Hippocampal formation (tissue), 2 donors: ENCODE measurements at regions not wholly inside any gene's neighbourhood (a gene's known extent, or its start where the extent isn't known, plus 50 kb on each side); places are given as distances from the start of the nearest gene placed in this dataset.

Experiments
- DNase-seq, 2 donors: peaks; one replicate each; lab custom pipeline; 2025; lab: John Stamatoyannopoulos, UW

DNA sequence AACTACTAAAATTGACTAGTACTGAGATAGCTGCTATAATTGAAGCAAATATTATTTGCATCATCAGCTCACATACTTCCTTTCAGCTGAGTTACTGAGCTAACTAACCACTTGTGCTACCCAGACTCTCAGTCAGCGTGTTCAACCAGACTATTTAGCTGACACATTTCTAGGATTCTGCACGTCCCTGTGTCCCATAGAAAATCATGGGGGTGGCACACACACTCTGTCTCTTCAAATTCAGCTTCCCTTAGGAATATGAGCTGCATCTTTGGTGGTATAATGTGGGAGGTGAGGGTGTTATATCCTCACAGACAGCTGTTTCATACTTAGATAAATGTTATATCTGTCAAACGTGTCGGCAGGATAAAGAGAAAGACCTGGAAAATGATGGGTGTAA, 424.0 kb downstream of the CDH2 start:
- no peak for DNase-seq

DNA sequence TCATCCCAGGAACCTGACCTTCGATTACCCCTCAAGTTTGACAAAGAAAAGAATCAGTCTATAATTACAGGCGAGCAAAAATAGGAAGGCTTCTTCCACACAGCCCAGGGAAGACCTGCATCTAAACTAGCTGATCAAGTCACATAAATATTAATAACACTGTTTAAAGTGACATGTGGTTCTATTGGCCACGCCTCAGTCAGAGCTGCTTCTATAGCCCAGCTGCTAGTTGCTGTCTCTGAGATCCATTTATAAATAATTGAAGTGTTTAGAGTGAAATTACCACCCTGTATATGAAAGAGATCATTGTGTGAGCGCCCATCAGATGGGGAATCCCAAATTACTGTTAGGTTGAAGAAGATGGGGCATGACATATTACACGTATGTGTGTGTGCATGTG, 426.0 kb downstream of the CDH2 start:
- no peak for DNase-seq

DNA sequence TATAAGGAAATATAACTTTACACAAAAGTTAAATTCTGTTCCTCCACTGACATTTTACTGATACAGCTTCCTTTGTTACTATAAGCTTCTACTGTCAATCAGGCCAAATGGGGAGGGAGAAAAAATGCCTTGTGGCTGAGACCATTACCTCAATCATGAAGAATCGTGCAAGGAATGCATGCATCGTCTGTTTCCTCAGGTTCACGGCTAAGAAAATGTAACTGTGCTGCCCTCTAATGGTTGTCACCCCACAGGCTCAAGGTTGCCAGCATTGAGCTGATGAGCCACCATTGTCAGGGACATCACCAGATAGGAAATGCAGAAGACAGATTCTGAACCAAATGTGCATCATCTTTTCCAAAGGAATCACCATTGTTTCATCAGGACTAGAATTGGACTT, 426.9 kb downstream of the CDH2 start:
- DNase-seq = peak in 1 of 2 donors; percentile 14

DNA sequence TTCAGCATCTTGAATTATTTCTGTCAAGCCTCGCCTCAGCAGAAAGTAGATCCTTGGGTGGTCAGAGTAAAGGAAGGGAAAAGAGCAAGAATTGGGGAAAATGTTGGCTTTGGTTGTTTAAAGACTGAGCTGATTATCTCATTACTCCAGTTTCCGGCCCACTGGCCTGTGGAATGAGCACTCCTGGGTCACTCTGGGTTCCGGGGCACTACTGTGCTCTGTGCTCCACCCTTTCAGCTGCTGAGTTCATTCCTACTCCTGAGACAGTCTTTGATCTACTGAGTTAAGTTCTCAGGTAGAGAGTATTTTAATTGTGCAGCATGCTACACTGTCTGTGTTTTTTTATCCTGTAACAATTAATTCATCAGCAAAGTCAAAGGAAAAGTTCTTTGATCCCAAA, 427.7 kb downstream of the CDH2 start:
- no peak for DNase-seq

DNA sequence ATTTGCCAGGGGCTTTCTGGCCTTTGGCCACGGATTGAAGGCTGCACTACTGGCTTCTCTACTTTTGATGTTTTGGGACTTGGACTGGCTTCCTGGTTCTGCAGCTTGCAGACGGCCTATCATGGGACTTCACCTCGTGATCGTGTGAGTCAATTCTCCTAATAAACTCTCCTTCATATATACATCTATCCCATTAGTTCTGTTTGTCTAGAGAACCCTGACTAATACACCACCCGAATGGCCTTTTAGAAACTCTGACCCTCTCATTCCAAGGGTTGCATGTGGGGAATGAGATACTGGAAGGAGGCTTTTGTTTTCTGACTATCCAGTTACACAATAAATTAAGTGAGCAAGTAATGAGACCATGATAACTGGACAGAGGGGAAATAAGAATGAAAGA, 430.7 kb downstream of the CDH2 start:
- no peak for DNase-seq

DNA sequence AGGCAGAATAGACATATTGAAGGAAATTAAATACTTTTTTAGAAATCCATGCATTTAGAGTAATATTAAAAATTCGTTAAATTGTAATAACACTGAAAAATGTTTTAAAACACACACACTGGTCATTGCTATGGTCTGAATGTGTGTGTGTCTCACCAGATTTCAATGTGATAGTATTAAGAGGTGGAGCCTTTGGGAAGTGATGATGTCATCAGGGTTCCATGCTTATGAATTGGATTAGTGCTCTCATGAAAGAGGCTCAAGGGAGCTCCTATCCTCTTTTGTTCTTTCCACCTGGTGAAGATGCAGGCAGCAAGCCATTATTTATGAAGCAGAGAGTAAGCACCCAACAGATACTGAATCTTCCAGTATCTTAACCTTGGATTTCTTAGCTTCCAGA, 441.8 kb downstream of the CDH2 start:
- DNase-seq = no peak

DNA sequence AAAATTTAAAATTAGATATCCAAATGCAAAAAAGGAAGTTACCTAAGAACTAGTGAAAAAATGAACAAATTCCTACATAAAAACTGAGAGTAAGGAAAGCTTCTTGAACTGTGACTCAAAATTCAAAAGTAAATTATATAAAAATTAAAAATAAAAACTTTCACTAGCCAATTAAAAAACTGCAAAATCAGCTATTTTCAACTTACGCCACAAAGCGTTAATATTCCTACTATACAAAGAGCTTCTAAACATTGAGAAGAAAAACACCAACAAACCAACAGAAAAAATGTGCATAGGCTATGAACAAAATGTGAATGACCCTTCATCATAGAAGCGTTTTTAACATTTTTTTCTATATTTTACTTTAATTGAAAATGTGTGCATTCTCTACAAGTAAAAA, 445.7 kb downstream of the CDH2 start:
- DNase-seq = no peak

DNA sequence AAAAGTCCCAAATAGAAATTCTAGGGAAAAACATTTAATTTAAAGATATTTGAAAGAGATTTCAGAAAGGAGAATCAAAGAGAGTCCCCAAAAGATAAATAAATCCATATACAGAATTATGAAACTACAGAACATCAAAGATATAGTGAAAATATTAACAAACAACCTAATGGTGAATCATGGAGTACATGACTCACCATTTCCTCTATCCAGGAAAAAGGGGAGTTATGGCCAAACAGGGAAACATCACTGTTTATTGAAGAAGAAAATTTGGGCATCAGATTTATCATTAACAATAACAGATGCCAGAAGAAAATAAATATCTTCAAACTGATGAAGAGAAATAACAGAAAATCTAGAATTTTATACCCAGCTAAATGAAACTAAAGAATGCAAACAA, 448.3 kb downstream of the CDH2 start:
- no peak for DNase-seq

DNA sequence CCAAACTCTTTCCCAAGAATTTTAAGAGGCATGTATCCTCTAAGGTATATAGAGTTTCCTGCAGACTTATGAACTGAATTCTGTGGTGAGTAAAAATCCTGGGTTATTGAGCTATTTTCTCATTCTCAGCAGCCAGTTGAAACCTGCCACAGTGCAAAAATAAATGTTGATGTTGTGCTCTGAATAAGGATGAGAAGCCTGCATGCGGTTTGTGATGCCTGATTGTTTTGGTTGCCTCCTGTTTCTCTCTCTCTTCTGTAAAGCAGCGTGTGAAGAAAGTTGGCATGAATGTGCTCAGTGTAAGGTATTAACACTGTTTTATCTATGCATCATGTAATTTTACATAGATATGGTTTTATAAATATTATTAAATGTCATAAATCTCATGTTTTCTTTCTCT, 452.6 kb downstream of the CDH2 start:
- no peak for DNase-seq

DNA sequence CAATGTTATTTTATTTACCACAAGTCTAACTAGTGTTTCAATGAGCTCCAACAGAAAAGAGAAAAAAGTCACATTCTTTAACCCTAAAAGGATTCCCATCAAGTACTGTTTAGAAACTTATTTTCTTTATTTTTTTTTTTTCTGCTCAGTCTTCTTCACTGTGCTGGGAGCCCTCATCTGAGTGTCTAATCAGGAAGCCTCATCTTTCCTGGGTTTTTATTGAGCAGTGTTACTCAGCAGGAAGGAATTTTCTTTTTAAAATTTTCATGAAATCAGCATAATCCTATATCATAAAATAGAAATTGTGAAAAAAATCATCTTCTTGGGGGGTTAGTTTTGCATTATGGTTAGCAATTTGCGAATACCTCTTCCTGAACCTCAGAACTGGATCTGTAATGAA, 453.8 kb downstream of the CDH2 start:
- DNase-seq = no peak

DNA sequence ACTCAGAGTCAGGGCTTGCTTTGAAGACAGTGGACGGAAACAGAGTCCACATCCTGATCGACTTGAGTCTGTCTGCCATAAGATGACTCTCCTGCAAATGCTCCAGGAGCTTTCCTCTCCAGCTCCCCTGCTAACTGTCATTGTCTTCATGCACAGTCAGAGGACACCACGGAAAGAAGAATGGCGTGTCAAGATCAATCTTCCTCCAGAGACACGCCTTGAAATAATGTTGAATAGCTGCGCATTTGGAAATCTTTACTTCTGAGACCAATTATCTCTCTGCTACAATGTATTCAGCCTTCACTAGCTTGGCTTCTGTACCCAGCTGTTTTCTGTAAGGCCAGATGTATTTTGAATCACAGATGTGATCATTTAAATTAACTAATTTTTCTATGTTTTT, 457.2 kb downstream of the CDH2 start:
- DNase-seq = no peak

DNA sequence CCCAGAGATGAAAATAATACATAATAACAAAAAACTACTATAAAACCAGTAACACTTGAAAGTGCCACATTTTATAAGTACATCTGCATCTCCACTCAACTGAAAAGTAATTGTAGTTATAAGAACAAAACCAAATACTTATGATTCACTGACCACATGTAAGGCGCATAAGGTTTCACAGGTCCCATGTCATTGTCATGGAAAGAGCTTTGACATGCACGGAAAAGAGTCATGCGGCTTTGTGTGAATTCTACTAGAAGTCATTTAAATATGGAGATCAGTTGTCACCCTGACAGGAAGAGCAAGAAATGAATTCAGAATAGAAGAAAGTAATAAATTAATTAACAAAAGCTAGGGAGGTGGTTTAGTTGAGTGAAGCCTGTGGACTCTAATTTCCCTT, 459.1 kb downstream of the CDH2 start:
- DNase-seq = no peak

DNA sequence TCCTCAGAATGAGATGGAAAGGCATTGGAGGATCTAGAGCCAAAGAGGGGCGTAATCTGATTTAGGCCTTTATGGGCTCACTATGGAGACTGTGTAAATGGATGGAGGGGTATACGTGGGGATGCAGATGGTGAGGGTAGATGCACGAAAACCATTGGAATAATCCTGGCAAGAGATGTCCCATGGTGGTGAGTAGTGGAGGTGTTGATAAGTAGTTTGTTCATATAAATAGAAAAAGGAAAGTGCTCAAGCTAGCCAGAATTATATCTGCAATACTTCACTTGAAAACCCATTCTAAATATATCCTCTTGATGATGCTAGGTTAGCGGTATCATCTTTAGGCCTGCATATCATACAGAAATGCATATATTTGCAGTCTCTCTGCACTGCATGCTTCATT, 459.7 kb downstream of the CDH2 start:
- DNase-seq = no peak

DNA sequence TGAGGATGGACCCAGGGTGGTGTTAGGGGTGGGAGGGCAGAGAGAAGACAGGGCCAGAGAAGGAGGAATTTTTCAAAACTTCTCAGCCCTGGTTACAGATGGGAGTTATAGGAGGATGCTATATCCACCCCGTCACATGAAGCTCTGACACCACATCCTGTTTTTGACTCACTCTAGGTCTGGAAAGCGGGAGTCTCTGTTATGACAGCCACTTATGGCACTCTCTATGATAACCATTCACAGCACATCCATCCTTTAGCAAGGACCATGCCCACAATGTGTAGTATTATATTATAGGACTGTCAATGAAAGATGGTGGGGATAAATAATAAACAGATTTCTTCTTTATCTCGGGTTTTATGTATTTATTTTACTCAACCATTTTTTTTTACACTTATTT, 461.2 kb downstream of the CDH2 start:
- DNase-seq = no peak

DNA sequence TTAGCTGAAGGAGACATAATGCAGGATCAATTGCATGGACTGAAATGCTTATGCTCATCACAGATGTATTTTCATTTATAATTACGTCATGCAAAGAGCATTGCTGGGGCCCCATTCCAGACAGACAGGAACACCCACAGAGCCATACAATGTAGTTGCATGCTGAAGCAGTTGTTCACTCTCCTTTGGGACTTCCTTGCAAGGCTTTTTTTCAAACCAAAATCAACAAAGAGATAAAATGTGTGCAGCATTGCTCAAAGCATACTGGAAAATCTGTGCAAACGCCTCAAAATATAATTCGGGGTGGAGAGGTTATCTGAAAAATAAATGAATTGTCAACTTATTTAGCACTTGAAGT, 463.2 kb downstream of the CDH2 start:
- DNase-seq = no peak

DNA sequence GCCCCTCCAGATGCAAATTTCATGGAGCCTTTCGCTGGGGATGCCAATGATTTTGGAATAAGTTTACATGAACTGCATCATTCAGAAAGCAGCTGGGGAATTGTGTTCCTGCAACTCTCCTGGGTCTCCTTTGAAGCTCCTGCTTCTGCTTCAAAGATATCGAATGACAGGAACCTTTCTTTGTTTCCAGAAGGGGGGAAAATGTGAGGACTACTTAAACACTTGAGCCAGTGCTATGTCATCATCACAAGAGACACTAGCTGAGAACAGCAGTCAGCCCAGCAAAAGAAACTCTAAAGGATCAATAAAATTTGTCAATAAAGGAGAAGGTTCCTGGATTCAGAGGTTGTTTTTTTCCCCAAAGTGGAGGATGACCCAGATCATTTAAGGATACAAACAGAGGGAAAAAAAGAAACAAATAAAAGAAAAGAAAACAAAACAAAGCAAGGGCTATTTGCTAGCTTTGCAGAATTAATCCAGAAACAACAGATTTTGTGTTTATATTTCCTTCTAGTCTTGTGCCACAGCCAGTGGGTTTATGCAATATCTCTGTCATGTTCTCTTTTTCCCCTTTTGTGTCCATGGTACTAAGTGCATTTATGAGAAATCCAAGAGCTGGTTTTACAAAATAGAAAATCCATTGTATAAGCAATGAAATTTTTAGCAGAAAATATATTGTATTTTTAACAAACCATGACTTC, 463.7 kb downstream of the CDH2 start:
- DNase-seq = no peak

DNA sequence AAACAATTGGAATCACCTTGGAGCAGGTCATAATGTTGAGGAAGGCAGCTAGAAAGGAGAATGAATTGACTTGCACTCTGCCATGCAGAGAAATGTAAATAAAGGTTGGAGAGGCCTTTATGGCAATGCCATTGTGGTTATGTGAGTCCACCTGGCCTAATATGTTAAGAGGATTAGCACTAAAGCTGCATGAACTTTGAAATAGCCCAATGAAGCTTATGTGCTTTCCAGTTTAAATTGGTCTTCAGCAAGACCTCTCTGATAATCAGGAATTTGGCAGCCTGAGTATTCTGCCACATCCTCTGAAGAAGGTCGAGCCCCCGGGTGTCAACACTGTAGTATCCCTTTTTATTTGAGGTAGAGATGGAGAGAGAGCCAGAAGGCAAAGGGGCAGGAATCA, 464.9 kb downstream of the CDH2 start:
- DNase-seq = no peak

DNA sequence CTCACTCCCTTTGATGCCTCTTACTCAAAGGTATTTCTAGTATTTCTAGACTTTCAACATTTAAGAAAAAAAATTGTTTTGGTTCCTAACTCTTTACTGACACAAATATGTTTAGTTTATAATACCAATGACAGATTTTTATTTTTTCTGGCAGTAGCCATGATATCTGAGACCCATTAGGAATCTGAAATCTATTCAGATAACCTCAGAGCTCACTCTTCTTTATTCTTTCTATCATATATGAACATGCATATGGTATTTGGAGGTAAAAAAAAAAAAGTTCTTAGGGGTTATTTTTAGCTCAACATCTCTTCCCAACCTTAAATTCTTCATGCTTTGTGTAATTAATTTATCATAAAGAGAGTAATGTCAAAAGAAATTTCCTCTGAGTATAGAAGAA, 465.5 kb downstream of the CDH2 start:
- DNase-seq = no peak

DNA sequence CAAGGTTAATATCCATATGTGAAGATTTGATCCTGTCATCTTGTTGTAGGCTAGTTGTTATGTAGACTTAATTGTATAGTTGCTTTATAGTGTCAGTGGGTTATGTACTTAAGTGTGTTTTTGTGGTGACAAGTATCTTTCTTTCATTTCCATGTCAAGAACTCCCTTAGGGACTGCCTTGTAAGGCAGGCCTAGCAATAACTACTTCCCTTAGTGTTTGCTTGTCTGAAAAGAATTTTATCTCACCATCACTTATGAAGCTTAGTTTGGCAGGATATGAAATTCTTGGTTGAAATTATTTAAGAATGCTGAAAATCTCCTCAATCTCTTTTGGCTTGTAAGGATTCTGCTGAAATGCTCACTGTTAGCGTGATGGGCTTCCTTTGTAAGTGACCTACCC, 467.6 kb downstream of the CDH2 start:
- DNase-seq = no peak

DNA sequence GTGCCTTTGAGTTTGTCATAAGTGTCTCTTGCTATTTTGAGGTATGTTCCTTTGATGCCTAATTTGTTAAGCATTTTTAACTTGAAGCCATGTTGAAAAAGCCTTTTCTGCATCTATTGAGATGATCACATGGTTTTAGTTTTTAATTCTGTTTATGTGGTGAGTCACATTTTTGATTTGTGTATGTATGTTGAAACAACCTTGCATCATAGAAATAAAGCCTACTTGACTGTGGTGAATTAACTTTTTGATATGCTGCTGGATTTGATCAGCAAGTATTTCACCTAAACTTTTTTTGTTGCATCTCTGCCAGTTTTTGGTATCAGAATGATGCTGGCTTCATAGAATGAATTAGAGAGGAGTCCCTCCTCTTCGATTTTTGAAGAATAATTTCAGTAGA, 469.7 kb downstream of the CDH2 start:
- DNase-seq = no peak

DNA sequence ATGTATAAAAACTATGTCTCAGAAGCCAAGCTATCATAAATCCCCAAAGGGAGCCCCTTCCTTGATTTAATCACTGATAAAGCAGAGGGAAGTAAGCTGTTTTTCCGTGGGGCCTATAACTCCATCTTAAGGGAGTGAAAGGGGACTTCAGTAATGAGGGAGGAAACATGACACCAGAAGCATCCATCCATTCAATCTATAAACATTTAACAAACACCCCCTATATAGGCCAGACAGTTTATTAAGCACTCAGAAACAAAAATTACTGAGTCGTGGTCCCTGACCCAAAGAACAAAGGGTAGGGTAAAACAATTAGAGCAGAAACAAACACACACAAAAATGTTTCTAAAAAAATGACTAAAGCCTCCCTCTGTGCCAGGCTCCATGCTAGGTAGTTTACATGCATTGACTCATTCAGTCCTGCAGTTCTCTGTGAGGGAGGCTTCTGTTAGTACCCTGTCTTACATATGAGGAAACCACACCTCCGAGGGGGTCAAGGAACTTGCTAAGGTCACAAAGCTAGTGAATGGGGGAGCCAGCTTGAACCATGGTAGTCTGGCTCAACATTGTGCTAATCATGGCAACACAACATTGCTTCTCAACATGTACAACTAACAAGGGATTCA, 472.1 kb downstream of the CDH2 start:
- DNase-seq = no peak

DNA sequence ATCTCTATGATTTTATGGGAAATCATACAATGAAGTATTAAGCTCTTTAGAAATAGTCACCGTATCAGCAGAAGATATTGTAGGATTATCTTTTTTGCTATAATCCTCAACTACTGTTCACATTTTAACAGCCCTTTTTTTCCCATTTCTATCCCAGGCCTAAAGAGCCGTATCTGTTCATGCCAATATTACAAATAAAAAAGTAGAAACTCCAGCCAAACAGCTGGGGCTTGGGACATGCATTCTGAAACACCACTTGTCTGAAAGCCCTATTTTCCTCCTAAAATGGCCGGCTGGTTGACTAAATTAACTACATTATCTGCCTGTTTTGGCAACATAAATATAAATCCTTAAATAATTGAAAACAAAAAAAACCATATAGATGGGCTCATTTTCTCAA, 477.8 kb downstream of the CDH2 start:
- DNase-seq = no peak

DNA sequence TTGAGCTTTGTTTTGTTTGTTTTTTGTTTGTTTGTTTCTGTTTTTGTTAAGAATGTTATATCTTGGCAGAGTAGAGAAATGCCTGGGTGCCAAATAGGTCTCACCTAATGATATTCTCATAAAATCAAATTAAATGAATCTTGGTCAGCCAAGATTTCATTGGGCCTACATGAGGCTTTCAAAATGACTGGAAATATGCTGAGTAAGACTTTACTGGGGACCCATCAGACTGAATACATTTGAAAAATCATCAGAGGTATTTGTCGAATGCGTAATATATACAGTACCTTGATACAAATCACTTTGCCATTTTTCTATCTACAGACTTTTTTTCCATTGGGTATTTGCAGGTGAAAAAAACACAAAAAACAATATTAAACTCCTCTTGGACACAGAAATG, 480.8 kb downstream of the CDH2 start:
- no peak for DNase-seq

DNA sequence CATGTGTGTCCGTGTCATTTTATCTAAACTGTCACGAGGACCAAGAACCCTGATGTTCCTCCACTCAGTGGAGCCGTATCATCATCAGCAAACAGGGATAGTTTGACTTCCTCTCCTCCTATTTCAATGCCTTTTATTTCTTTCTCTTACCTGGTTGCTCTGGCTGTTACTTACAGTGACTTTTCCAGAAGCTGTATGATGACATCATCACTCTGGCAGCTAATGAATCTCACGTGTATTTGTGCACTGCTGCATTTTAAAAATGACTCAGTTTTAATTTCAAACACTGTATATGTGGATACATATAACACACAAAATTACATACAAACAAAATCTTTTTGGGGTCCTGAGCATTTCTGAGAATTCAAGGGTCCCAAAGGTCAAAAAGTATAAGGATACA, 481.4 kb downstream of the CDH2 start:
- no peak for DNase-seq
